ENCODE measurements at regions not wholly inside any gene's neighbourhood (a gene's known extent, or its start where the extent isn't known, plus 50 kb on each side); places are given as distances from the start of the nearest gene placed in this dataset.

GRCh38 chr11:91912322-91912721 lies 312.3 kb upstream of the FAT3 start:
- H3K4me3 ChIP-seq (ENCODE audit: low read length) = no peak overlapping the region
- DNase-seq (ENCODE audit: low read depth, low spot score) = no peak

GRCh38 chr11:91906871-91907624 lies 317.6 kb upstream of the FAT3 start:
- DNase-seq (ENCODE audit: low read depth, low spot score) = no peak
- no peak overlapping the region for H3K4me3 ChIP-seq (ENCODE audit: low read length)

- H3K4me3 ChIP-seq (ENCODE audit: low read length) = no peak overlapping the region
- no peak for DNase-seq (ENCODE audit: low read depth, low spot score)
These were observed 319.5 kb upstream of the FAT3 start for GRCh38 chr11:91904792-91905785.

- DNase-seq (ENCODE audit: low read depth, low spot score) = no peak
- no peak overlapping the region for H3K4me3 ChIP-seq (ENCODE audit: low read length)
These were observed 322.3 kb upstream of the FAT3 start for GRCh38 chr11:91902312-91902711.

- H3K4me3 ChIP-seq (ENCODE audit: low read length) = no peak overlapping the region
- DNase-seq (ENCODE audit: low read depth, low spot score) = no peak
These were observed 344.0 kb upstream of the FAT3 start for GRCh38 chr11:91880660-91881059.

- no peak for DNase-seq (ENCODE audit: low read depth, low spot score)
- H3K4me3 ChIP-seq (ENCODE audit: low read length) = no peak overlapping the region
These were observed 347.9 kb upstream of the FAT3 start for GRCh38 chr11:91876746-91877145.

- no peak overlapping the region for H3K4me3 ChIP-seq (ENCODE audit: low read length)
- DNase-seq (ENCODE audit: low read depth, low spot score) = no peak
These were observed 352.4 kb upstream of the FAT3 start for GRCh38 chr11:91872243-91872642.

- no peak for DNase-seq (ENCODE audit: low read depth, low spot score)
- no peak overlapping the region for H3K4me3 ChIP-seq (ENCODE audit: low read length)
These were observed 352.8 kb upstream of the FAT3 start for GRCh38 chr11:91871791-91872190.

GRCh38 chr11:91871048-91871447 lies 353.6 kb upstream of the FAT3 start:
- DNase-seq (ENCODE audit: low read depth, low spot score) = no peak
- H3K4me3 ChIP-seq (ENCODE audit: low read length) = no peak overlapping the region

- no peak overlapping the region for H3K4me3 ChIP-seq (ENCODE audit: low read length)
- DNase-seq (ENCODE audit: low read depth, low spot score) = no peak
These were observed 354.9 kb upstream of the FAT3 start for GRCh38 chr11:91869686-91870085.

GRCh38 chr11:91866642-91867041 lies 358.0 kb upstream of the FAT3 start:
- H3K4me3 ChIP-seq (ENCODE audit: low read length) = no peak overlapping the region
- no peak for DNase-seq (ENCODE audit: low read depth, low spot score)

GRCh38 chr11:91860661-91861060 lies 364.0 kb upstream of the FAT3 start:
- DNase-seq (ENCODE audit: low read depth, low spot score) = no peak

GRCh38 chr11:91859666-91860065 lies 365.0 kb upstream of the FAT3 start:
- H3K4me3 ChIP-seq (ENCODE audit: low read length) = no peak overlapping the region
- DNase-seq (ENCODE audit: low read depth, low spot score) = no peak

More at GRCh38 chr11:91860661-91861060, 364.0 kb upstream of the FAT3 start:
- H3K4me3 ChIP-seq (ENCODE audit: low read length) = no peak overlapping the region

- DNase-seq (ENCODE audit: low read depth, low spot score) = no peak
These were observed 367.4 kb upstream of the FAT3 start for GRCh38 chr11:91857179-91857578.

GRCh38 chr11:91854780-91855179 lies 369.8 kb upstream of the FAT3 start:
- no peak for DNase-seq (ENCODE audit: low read depth, low spot score)
- H3K4me3 ChIP-seq (ENCODE audit: low read length) = no peak overlapping the region

More at GRCh38 chr11:91857179-91857578, 367.4 kb upstream of the FAT3 start:
- no peak overlapping the region for H3K4me3 ChIP-seq (ENCODE audit: low read length)

- no peak overlapping the region for H3K4me3 ChIP-seq (ENCODE audit: low read length)
- DNase-seq (ENCODE audit: low read depth, low spot score) = no peak
These were observed 370.4 kb upstream of the FAT3 start for GRCh38 chr11:91854171-91854570.

- H3K4me3 ChIP-seq (ENCODE audit: low read length) = no peak overlapping the region
- no peak for DNase-seq (ENCODE audit: low read depth, low spot score)
These were observed 372.7 kb upstream of the FAT3 start for GRCh38 chr11:91851908-91852307.

GRCh38 chr11:91850533-91851275 lies 373.9 kb upstream of the FAT3 start:
- no peak for DNase-seq (ENCODE audit: low read depth, low spot score)
- H3K4me3 ChIP-seq (ENCODE audit: low read length) = no peak overlapping the region

- no peak overlapping the region for H3K4me3 ChIP-seq (ENCODE audit: low read length)
- no peak for DNase-seq (ENCODE audit: low read depth, low spot score)
These were observed 374.6 kb upstream of the FAT3 start for GRCh38 chr11:91850021-91850420.
